GM18868 (cell line): ENCODE measurements at regions not wholly inside any gene's neighbourhood (a gene's known extent, or its start where the extent isn't known, plus 50 kb on each side); places are given as distances from the start of the nearest gene placed in this dataset.

Source experiments
- ATAC-seq: cut with Tn5 transposase; IDR thresholded peaks from one replicate; pipeline ENCODE4 v1.9.1; 2021; ENCODE audit warnings: mild to moderate bottlenecking, moderate library complexity; ENCODE audit not compliant: unreplicated experiment

DNA sequence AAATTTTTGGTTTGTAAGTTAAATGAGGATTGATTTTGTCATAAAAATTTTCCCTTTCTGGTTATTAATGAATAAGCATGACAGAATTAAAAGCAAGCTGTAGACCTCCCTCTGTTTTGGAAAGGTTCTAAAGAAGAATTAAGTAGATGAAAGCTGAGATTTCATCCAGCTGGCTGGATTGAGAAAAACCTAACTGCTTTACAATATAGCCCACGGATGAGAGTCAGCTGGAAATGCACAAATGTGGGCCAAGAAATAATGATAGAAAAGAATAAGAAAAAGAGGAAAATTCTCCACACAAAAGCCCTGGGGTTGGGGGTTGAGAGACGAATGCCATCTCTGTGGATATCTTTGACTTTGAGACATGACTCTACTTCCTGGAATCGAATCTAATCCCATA, 631.6 kb downstream of the HDGFL1 start:
- ATAC-seq, result no peak

DNA sequence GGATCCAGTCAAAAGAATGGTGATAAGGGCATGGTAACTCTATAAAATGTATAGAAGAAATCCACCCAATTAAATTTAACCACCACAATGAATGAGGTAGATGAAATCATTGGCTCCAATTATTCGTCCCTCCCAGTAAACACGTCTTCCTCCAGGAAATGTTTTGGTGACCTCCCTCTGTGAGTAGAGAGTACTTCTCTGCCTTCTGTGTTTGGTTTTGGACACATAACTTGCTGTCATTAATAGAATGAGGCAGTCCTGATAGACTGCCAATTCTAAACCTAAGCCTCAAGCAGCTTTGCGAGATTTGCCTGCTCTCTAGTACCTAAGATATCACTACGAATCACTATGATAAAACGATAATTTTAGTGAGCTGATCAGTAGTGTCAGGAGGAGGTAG, 632.8 kb downstream of the HDGFL1 start:
- ATAC-seq, result no peak

DNA sequence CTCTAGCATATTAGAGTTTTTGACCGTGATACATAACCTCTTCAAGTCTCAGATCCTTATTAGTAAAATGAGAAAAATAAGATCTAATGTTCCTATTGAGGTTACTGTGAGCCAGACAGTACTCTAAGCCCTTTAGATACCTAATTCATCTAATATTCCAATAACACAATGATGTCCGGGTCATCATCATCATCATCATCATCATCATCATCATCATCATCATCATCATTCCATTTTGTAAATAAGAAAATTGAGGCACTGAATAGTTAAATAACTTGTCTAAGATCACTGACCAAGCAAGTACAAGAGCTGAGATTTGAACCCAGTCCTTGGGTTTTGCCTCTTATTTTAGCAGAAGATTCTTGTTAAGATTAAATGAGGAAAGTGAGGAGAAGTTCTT, 643.0 kb downstream of the HDGFL1 start:
- ATAC-seq, result no peak

DNA sequence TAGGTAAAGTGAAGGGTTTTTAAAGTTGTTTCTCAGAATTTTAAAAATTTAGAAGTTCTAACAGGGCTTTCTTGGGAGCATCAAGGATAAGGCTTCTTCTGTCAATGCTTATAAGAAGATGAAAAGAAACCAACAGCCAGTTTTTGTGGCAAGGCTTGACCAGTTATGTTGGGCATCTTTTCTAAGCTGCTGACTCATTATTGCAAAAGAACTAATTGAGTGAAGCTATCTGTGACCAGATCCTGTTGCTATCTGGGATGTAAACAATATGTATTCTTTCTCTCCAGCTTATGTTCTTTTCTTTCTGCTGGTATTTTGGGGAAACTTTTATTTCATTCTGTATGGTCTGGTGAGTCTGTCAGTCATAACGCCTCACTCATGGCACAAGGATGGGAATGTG, 643.8 kb downstream of the HDGFL1 start:
- ATAC-seq, result no peak

DNA sequence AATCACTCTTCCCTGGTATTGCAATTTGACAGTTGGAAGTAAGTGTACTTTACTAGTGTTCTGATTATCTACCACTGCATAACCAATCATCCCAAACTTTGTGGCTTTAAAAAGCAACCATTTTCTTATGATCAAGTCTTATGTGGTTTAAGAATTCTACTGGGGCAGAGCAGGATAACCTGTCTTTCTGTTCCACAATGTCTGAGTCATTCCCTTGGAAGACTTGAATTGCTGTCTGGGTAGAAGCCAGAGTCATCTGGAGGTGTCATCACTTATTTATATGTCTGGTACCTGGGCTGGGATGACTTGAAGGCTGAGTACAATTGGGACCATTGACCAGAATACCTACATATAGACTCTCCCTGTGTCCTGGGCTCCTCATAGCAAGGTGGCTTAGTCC, 644.3 kb downstream of the HDGFL1 start:
- no peak for ATAC-seq

DNA sequence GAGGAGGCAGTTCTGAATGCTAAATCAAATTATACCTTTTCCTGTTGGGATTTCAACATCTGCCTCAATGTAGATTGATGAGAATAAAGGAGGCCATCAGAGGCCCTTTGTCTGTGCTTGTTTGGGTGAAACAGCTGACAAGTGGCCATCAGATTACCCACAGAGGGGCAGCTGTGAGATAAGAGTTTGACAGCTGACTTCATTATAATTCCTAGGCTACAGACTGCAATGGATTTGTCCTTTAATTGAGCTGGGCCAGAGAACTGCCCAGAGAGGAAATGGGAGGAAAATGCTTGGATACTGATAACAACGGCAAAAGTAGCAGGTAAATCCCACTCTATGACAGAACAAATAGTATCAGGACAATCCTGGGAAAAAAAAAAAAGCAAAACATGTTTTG, 649.4 kb downstream of the HDGFL1 start:
- no peak for ATAC-seq

DNA sequence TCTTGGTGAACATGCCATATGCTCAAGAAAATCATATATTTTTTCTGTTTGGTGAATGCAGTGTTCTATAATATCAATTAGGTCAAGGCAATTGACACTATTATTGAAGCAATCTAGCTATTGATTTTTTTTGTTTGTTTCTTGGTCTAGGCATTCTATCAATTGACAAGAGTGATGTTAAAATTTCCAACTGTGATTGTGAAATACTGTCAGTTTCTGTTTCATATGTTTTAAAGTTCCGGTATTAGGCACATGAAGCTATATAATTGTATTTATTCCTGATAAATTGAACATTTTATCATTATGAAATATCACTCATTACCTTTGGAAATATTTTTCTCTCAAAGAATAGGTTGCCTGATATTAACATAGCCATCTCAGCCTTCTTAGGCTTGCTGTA, 653.4 kb downstream of the HDGFL1 start:
- no peak for ATAC-seq

DNA sequence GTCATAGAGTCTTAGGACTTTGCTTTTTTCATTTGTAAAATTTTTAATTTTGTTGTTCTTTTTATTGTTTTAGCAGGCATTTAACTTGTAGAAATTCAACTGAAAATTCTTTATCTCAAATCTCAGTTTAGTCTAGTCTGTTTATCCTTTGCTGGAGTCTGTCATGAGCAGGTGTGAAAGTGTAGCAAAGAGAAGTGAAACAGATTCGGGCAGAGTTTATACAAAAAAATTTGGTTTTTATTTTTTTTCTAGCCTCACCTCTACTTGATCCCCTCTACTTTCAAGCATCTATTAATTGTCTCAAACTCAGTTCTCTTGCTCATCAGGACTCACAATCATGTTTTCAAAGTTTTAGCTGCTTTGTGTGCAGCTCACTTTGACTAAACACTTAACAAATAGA, 655.2 kb downstream of the HDGFL1 start:
- ATAC-seq, result no peak

DNA sequence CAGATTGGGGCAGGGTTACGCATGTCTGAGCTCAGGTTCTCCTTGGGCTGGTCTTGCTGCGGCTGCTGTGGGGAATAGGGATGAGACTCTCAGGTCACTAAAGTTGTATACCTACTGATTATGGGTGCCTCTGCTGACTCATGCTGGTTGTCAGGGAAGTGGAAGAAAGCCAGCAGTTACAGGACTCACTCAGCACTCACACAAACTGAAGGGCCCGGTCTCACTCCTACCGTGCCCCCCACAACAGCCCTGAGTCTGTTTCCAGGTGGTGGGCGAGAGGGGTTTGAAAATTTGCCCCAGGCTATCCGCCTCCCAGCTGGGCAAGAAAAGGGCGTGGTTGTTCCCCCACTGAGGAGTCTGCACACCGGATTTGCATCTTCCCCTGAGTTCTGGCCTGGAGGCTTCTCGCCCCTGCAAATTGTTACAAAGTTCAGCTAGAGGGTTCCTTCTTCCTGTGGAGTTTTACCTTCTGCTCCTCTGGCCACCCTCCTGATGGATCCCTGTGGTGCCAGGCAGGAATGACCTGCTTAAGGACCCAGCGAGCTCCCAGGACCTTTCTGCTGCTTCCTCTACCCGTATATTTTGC, 659.2 kb downstream of the HDGFL1 start:
- no peak for ATAC-seq

DNA sequence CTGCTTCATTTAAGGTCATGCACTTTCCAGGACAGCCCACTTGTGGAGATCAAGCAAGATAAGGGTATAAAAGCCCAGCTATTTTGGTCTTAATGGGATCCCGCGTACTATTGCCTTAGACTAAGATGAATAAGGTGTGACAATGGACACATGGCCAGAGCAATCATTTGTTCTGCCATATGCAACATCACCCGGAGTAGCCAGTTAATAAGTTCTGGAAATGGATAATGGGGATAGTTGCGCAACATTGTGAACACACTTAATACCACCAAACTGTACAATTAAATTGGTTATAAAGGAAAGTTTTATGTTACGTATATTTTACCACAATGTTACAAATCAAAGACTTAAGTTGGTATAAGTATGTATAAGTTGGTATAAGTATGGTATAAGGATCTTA, 674.5 kb downstream of the HDGFL1 start:
- ATAC-seq, result no peak

DNA sequence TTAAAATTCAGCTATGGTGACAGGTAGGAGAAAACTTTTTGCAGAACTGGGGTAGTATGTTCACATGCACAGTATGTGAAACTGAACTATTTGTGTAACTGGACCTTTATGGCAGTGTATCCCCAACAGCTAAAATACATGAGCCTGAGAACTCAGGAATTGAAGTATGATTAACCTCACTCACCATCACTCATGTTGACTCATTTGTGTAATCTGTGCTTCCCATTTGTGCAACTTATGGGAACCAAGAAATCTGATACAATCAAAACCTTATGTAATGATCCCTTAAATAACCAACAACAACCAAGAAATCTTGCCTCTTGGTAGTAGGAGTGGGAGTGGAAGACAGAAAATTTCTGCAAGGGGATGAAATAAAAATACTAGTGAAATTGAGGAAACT, 674.9 kb downstream of the HDGFL1 start:
- ATAC-seq, result no peak

DNA sequence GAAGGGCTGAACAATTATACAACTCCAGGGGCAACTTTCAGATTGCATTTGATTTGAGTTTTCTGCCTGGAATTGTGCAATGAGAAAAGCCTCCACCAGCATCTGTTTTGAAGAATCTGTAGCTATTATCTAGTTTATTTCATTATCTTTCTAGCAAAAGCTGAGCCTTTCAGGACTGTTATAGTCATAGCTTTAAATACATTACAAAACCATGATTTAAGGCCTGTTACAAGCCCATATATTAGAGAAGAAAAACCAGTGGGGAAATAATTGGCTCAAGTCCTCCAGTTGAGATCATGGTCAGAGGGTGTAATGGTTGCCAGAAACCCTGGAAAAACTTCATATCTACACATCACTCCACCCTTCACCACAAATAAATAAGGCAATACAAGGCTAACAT, 676.2 kb downstream of the HDGFL1 start:
- ATAC-seq, result no peak

DNA sequence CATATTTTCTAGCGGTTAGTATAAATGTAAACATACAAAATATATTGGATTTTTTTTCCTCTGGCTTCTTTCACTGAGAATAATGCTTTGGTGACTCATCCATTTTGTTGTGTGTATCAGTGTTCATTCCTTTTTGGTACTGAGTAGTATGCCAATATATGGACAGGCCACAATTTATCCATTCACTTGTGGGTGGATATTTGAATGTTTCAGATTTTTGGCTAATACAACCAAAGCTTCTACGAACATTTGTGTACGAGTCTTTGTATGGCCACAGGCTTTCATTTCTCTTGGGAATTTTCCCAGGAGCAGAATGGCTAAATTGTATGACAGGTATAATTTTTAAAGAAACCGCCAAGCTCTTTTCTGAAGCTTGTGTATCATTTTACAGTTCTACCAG, 677.5 kb downstream of the HDGFL1 start:
- no peak for ATAC-seq

DNA sequence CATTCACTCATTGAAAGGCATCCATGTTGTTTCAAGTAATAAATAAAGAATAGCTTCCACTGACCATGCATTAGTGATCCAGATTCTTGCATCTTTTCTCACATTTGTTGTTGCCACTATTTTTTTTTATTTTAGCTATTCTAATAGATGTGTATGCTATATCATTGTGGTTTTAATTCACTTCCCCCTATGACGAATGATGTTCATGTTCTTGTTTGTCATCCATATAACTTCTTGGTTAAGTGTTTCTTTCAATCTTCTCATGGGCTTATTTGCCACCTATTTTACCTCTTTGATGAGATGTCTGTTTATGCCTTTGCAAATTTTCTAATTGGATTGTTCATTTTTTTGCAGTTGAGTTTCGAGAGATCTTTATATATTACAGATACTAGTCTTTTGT, 681.2 kb downstream of the HDGFL1 start:
- ATAC-seq, result no peak

DNA sequence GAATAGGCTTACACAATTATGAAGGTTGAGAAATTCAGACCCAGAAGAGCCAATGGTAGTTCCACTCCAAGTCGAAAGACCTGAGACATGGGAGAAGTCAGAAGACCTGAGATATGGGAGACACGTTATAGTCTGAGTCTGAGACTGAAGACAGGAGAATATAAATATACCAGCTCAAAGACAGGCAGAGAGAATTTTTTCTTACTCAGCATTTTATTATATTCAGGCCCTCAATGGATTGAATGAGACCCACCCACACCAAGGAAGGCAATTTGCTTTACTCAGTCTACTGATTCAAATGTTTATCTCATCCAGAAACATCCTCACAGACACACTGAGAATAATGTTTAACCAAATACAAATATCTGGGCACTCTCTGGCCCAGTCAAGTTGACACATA, 693.5 kb downstream of the HDGFL1 start:
- no peak for ATAC-seq

DNA sequence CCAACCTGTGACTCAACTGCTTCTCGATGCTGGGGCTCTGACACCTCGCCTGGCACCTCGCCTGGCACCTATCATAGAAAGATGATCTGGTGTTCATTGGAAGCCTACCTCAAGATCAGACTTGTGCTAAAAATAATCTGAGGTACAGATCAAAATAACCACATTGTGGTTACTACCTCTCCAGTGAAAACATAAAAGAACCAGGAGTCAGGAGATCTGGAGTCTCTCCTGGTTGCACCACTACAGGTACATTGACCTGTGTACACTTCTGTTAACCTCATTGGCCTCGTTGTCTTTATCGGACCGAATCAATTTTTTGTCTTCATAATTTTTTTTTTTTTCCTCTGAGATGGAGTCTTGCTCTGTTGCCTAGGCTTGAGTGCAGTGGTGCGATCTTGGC, 695.9 kb downstream of the HDGFL1 start:
- ATAC-seq, result no peak

DNA sequence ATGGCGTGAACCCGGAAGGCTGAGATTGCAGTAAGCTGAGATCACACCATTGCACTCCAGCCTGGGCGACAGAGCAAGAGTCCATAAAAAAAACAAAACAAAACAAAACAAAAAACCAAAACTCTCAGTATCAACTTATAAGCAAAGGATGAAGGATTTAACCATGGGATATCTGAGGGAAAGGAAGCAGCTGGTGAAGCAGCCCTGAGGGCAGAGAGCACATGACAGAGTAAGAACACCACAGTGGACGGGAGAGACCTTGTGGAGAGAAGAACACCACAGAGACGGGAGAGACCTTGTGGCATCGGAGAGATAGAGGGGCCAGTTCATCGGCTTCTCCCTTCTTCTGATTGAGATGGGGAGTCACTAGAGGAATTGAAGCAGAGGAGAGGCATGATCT, 697.2 kb downstream of the HDGFL1 start:
- no peak for ATAC-seq

DNA sequence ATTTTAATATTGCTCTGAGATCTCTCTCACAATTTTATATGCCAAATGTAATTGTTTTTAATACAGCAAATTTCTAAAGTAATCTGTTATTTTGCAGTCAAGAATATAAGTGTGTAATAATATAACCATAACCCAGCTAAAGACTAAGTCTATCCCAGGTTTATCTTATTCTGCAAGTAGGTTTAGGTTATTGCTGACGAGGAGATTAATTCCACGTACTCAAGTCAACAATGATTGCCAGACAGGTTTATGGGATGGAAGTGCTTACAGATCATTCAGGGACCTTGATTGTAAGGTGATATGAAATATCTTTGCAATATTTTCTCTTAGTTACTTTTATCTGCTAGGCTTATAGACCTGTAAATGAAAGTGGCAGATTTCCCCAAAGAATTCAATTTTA, 698.3 kb downstream of the HDGFL1 start:
- no peak for ATAC-seq

DNA sequence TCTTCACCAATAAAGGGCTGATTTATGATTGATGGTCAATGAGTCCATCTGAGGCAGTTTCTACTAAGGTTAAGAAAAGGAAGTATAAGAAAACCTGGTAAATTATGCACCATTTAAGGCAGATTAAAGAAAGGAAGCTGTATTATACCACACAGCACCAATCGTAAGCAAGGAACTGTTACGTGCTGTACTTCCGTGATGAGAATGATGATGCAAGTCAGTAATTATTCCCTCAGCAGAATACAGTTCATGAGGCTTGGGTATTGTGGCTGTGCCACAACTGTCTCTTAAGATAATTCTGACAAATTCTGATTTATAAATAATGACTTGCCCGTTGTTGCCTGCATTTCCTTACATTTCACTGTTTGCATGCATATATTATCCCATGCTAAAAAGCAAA, 699.0 kb downstream of the HDGFL1 start:
- no peak for ATAC-seq

DNA sequence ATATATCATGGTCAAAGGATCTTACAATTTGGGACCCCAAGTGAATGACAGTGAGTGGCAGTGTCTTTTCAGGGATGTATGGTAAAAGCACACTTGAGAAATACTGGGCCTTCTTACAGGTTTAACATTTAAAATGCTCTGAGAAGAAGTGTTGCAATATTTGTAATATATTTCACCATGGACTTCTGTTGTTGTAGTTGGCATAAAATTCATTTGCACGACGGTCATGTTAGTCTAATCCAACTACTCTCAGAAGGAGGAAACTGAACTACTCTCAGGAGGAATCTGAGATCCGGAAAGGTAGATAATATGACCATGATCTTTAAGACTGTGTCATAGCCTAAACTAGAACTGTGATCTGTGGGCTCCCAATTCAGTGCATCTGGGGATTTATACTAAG, 700.1 kb downstream of the HDGFL1 start:
- no peak for ATAC-seq

DNA sequence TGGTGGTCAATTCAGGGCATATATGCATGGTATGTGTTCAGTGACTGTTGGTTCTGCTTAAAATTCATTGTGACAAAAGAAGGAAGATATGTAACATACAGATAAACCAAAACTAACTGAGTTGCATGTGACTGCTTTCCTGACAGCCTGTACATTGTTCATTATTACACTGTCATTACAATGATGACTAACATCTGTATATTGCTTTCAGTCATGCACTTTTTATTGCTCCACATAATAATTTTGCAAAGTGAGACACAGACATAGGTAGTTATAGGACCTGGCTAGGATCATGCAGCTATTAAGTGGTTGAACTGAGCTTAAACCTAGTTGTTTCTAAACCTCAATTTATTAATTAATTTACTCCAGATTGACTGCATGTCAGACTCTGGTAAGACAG, 703.2 kb downstream of the HDGFL1 start:
- no peak for ATAC-seq

DNA sequence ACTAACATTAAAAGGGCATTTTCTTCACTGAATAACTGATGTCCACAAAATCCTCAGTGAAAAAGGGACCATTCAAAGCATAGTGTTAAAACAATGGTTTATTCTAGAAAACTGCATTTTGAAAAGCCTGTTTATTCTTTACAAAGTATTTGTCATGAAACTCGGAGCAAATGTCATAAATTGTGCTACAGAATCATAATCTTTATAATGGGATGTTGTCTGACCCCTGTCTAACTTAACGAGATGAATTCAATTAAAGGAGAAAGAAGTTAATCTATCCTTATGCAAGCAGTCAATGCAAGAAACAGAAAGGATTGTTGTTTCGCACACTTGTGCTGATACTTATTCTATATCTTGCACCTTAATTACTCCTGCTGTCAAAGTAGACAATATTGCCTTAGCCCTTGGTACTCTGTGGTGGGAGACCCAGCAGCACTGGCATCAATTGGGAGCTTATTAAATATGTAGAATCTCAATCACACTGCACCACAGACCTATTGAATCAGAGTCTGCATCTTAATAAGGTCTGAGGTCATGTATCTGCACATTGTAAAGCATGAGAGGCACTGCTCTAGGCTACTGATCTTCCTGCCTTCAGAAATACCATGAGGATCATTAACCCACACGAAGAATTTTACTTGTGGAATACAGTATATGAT, 708.3 kb downstream of the HDGFL1 start:
- no peak for ATAC-seq

DNA sequence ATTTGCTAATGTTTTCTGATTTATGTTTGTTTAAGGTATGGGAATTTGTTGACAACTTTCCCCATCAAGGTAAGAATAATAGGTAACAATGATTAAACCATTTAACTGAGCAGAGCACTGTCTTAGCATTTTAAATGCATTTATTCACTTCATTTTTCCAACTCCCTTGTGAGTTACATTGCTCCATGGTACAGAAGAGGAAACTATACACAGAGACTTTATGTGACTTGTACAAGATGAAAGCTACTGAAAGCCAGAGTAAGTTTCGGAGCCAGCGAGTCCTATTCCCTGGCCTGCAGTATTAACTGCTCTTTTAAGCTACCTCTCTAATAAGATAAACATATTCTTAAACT, 708.8 kb downstream of the HDGFL1 start:
- no peak for ATAC-seq
